Gastroesophageal sphincter (tissue), 4 donors: ENCODE measurements at regions not wholly inside any gene's neighbourhood (a gene's known extent, or its start where the extent isn't known, plus 50 kb on each side); places are given as distances from the start of the nearest gene placed in this dataset.

ENCODE experiments used
- ATAC-seq: fragments of 150-250 bp; one replicate; pipeline ENCODE4 v1.9.1; 2016; ENCODE audit warnings: mild to moderate bottlenecking, moderate library complexity
- H3K27ac ChIP-seq, 4 donors: fragments of 200-600 bp; sonication (generic) in 3 of 4; 1 replicate in 3 of 4; 2 replicates in 1 of 4; pipeline ENCODE4 v1.5.1; 2016 to 2019
- H3K27me3 ChIP-seq: fragments of 200-600 bp; sonication (generic); one replicate; pipeline ENCODE4 v1.5.1; 2019
- H3K36me3 ChIP-seq, 2 donors: fragments of 200-600 bp; sonication (generic); one replicate each; pipeline ENCODE4 v1.5.1; 2019; ENCODE audit warnings: control low read depth in 1 of 2
- H3K4me1 ChIP-seq, 3 donors: fragments of 200-600 bp; sonication (generic); 1 replicate in 2 of 3; 2 replicates in 1 of 3; pipeline ENCODE4 v1.5.1; 2016 to 2019; ENCODE audit warnings: control low read depth in 2 of 3
- H3K4me3 ChIP-seq, 2 donors: fragments of 200-600 bp; sonication (generic); one replicate each; pipeline ENCODE4 v1.5.1; 2019; ENCODE audit warnings: mild to moderate bottlenecking in 1 of 2, moderate library complexity in 1 of 2
- H3K9me3 ChIP-seq, 3 donors: fragments of 200-600 bp; sonication (generic); one replicate each; pipeline ENCODE4 v1.5.1; 2017 to 2019; ENCODE audit warnings: control low read depth in 2 of 3
- CTCF ChIP-seq, 4 experiments: fragments of 200-600 bp in 2 of 4; fragments of 450-650 bp in 2 of 4; sonication (generic) in 1 of 4; IDR thresholded peaks; one replicate each; pipeline ENCODE4 v1.5.1; 2017 to 2019; ENCODE audit warnings: antibody characterized with exemption in 4 of 4, mild to moderate bottlenecking in 2 of 4, moderate library complexity in 2 of 4
- EP300 ChIP-seq: sonication (generic); formaldehyde crosslinking; IDR thresholded peaks from one replicate; pipeline ENCODE4 v1.6.1; 2017; ENCODE audit warnings: antibody characterized with exemption, mild to moderate bottlenecking
- POLR2A ChIP-seq, 2 donors: fragments of 450-650 bp; IDR thresholded peaks; one replicate each; pipeline ENCODE4 v1.6.1; 2017; ENCODE audit warnings: antibody characterized with exemption in 2 of 2, mild to moderate bottlenecking in 2 of 2, moderate library complexity in 1 of 2
- POLR2AphosphoS5 ChIP-seq: sonication (generic); formaldehyde crosslinking; IDR thresholded peaks from one replicate; pipeline ENCODE4 v1.6.1; 2017; ENCODE audit warnings: antibody characterized with exemption
- WGBS, 2 donors: methylation state at CpG; one replicate each; pipeline ENCODE4 v1.1.5; 2018; ENCODE audit warnings: low coverage in 1 of 2; 5-methylcytosine and 5-hydroxymethylcytosine counted together

GRCh38 chr6:9405369-9405768 lies 970.0 kb upstream of the SLC35B3 start:
- TF ChIP-seq POLR2AphosphoS5 (no peak), EP300 (no peak), POLR2A (IDR thresholded peaks at IDR 0.05) (no peak), CTCF (IDR thresholded peaks at IDR 0.05) (no peak)
- Histone ChIP-seq H3K27ac (no peak overlapping the region), H3K36me3 (no peaks in the 10 kb centered on the region), H3K4me1 (no peaks in the 10 kb centered on the region), H3K27me3 (peaks cover 4% of the 10 kb centered on the region), H3K4me3 (no peak overlapping the region), H3K9me3 (no peaks in the 10 kb centered on the region)
- no peak for ATAC-seq
- WGBS, 2 donors = 69 to 83% methylated on average over 6 of the region's 6 CpGs

GRCh38 chr6:9404351-9405146 lies 969.2 kb upstream of the SLC35B3 start:
- no peak for ATAC-seq
- Histone ChIP-seq H3K4me3 (no peak overlapping the region), H3K4me1 (no peaks in the 10 kb centered on the region), H3K27me3 (peaks cover 4% of the 10 kb centered on the region), H3K9me3 (no peaks in the 10 kb centered on the region), H3K36me3 (no peaks in the 10 kb centered on the region), H3K27ac (no peak overlapping the region)
- 34 to 56% methylated on average over 8 to 10 of the region's 10 CpGs for WGBS, 2 donors
- TF ChIP-seq POLR2AphosphoS5 (no peak), CTCF (IDR thresholded peaks at IDR 0.05) (no peak), EP300 (no peak), POLR2A (IDR thresholded peaks at IDR 0.05) (no peak)

GRCh38 chr6:9403736-9404135 lies 968.4 kb upstream of the SLC35B3 start:
- TF ChIP-seq CTCF (IDR thresholded peaks at IDR 0.05) (no peak), EP300 (no peak), POLR2AphosphoS5 (no peak), POLR2A (IDR thresholded peaks at IDR 0.05) (no peak)
- Histone ChIP-seq H3K27me3 (peaks cover 10% of the 10 kb centered on the region), H3K4me3 (no peak overlapping the region), H3K27ac (no peak overlapping the region), H3K36me3 (no peaks in the 10 kb centered on the region), H3K4me1 (no peaks in the 10 kb centered on the region), H3K9me3 (no peaks in the 10 kb centered on the region)
- WGBS, 2 donors = 58 to 75% methylated on average over 2 of the region's 2 CpGs
- ATAC-seq = no peak

- no peaks in the 10 kb centered on the region for H3K4me1 ChIP-seq
- TF ChIP-seq POLR2AphosphoS5 (no peak), POLR2A (IDR thresholded peaks at IDR 0.05) (no peak), EP300 (no peak)
- H3K9me3 ChIP-seq = no peaks in the 10 kb centered on the region
- peaks cover 14% of the 10 kb centered on the region for H3K27me3 ChIP-seq
- H3K27ac ChIP-seq = no peak overlapping the region
- H3K4me3 ChIP-seq = no peak overlapping the region
- 29 to 62% methylated on average over 1 of the region's 1 CpG for WGBS, 2 donors
- no peak for ATAC-seq
- H3K36me3 ChIP-seq = no peaks in the 10 kb centered on the region
Measured at GRCh38 chr6:9401960-9402359, 966.6 kb upstream of the SLC35B3 start.

- no peak overlapping the region for H3K27ac ChIP-seq
- no peaks in the 10 kb centered on the region for H3K9me3 ChIP-seq
- H3K27me3 ChIP-seq = peaks cover 10% of the 10 kb centered on the region
- no peaks in the 10 kb centered on the region for H3K36me3 ChIP-seq
- no peaks in the 10 kb centered on the region for H3K4me1 ChIP-seq
- no peak for ATAC-seq
- TF ChIP-seq CTCF (IDR thresholded peaks at IDR 0.05) (no peak), EP300 (no peak), POLR2A (IDR thresholded peaks at IDR 0.05) (no peak), POLR2AphosphoS5 (no peak)
- H3K4me3 ChIP-seq = no peak overlapping the region
- 57 to 73% methylated on average over 5 of the region's 5 CpGs for WGBS, 2 donors
Measured at GRCh38 chr6:9399916-9400315, 964.6 kb upstream of the SLC35B3 start.
